ENCODE measurements at regions not wholly inside any gene's neighbourhood (a gene's known extent, or its start where the extent isn't known, plus 50 kb on each side); places are given as distances from the start of the nearest gene placed in this dataset.

GRCh38 chr3:61416618-61417017 lies 144.8 kb upstream of the PTPRG start:
- Histone ChIP-seq H4K20me1 (ENCODE audit: insufficient read depth, low read length) (no peaks in the 10 kb centered on the region), H3K79me2 (ENCODE audit: insufficient read depth, low read depth, low read length) (no peaks in the 10 kb centered on the region), H3K27ac (ENCODE audit: low read depth, low read length, poor library complexity, severe bottlenecking) (no peak overlapping the region), H3K4me1 (ENCODE audit: insufficient read depth, low read length, poor library complexity, severe bottlenecking) (no peaks in the 10 kb centered on the region), H2AFZ (ENCODE audit: low read length) (no peak overlapping the region), H3K9me2 (ENCODE audit: insufficient read depth, low read length) (no peaks in the 10 kb centered on the region), H3K4me2 (ENCODE audit: low read length) (no peak overlapping the region), H3K36me3 (ENCODE audit: insufficient read depth, low read length) (no peaks in the 10 kb centered on the region), H3K4me3 (ENCODE audit: low read depth, low read length, poor library complexity, severe bottlenecking) (no peak overlapping the region), H3K9me3 (ENCODE audit: low read length) (no peaks in the 10 kb centered on the region)
- ChIA-PET POLR2A (no interaction called here), CTCF (ENCODE audit: unreplicated experiment) (no interaction called here)
- BruUV-seq (replicated peaks) = no TSS peak
- intact Hi-C loops (cut with micrococcal nuclease; ENCODE audit: unreplicated experiment) = no loop called here
- TF ChIP-seq CTCF (conservative IDR thresholded peaks at IDR 0.05; ENCODE audit: low read length) (no peak), EZH2phosphoT487 (IDR thresholded peaks at IDR 0.05; ENCODE audit: borderline replicate concordance, low read depth, low read length) (no peak)
- no peak for DNase-seq (ENCODE audit: low spot score)

- no peaks in the 10 kb centered on the region for H3K36me3 ChIP-seq (ENCODE audit: insufficient read depth, low read length)
- no TSS peak for BruUV-seq (replicated peaks)
- no peak overlapping the region for H3K4me2 ChIP-seq (ENCODE audit: low read length)
- ChIA-PET CTCF (ENCODE audit: unreplicated experiment) (no interaction called here), POLR2A (no interaction called here)
- DNase-seq (ENCODE audit: low spot score) = no peak
- no peak for TF ChIP-seq CTCF (conservative IDR thresholded peaks at IDR 0.05; ENCODE audit: low read length)
- no peak for TF ChIP-seq EZH2phosphoT487 (IDR thresholded peaks at IDR 0.05; ENCODE audit: borderline replicate concordance, low read depth, low read length)
- no peaks in the 10 kb centered on the region for H3K79me2 ChIP-seq (ENCODE audit: insufficient read depth, low read depth, low read length)
- no peak overlapping the region for H3K27ac ChIP-seq (ENCODE audit: low read depth, low read length, poor library complexity, severe bottlenecking)
- no peak overlapping the region for H3K4me3 ChIP-seq (ENCODE audit: low read depth, low read length, poor library complexity, severe bottlenecking)
- H3K9me3 ChIP-seq (ENCODE audit: low read length) = no peaks in the 10 kb centered on the region
- H4K20me1 ChIP-seq (ENCODE audit: insufficient read depth, low read length) = no peaks in the 10 kb centered on the region
- H3K9me2 ChIP-seq (ENCODE audit: insufficient read depth, low read length) = no peaks in the 10 kb centered on the region
- intact Hi-C loops (cut with micrococcal nuclease; ENCODE audit: unreplicated experiment) = no loop called here
- H3K4me1 ChIP-seq (ENCODE audit: insufficient read depth, low read length, poor library complexity, severe bottlenecking) = no peaks in the 10 kb centered on the region
- no peak overlapping the region for H2AFZ ChIP-seq (ENCODE audit: low read length)
These were observed 144.0 kb upstream of the PTPRG start for GRCh38 chr3:61417352-61417751.

- Histone ChIP-seq H3K4me3 (ENCODE audit: low read depth, low read length, poor library complexity, severe bottlenecking) (no peak overlapping the region), H3K9me2 (ENCODE audit: insufficient read depth, low read length) (no peaks in the 10 kb centered on the region), H3K4me2 (ENCODE audit: low read length) (no peak overlapping the region), H3K36me3 (ENCODE audit: insufficient read depth, low read length) (no peaks in the 10 kb centered on the region), H2AFZ (ENCODE audit: low read length) (no peak overlapping the region), H3K4me1 (ENCODE audit: insufficient read depth, low read length, poor library complexity, severe bottlenecking) (no peaks in the 10 kb centered on the region), H3K27ac (ENCODE audit: low read depth, low read length, poor library complexity, severe bottlenecking) (no peak overlapping the region), H3K9me3 (ENCODE audit: low read length) (no peaks in the 10 kb centered on the region), H3K79me2 (ENCODE audit: insufficient read depth, low read depth, low read length) (no peaks in the 10 kb centered on the region), H4K20me1 (ENCODE audit: insufficient read depth, low read length) (no peaks in the 10 kb centered on the region)
- DNase-seq (ENCODE audit: low spot score) = no peak
- TF ChIP-seq EZH2phosphoT487 (IDR thresholded peaks at IDR 0.05; ENCODE audit: borderline replicate concordance, low read depth, low read length) = no peak
- no peak for TF ChIP-seq CTCF (conservative IDR thresholded peaks at IDR 0.05; ENCODE audit: low read length)
- no TSS peak for BruUV-seq (replicated peaks)
- CTCF ChIA-PET (ENCODE audit: unreplicated experiment) = no interaction called here
- POLR2A ChIA-PET = interaction anchor here (1.2 kb wide), 1 partner anchor 8 kb away, joined by 4 read pairs; no protein-coding TSS in a partner anchor
- intact Hi-C loops (cut with micrococcal nuclease; ENCODE audit: unreplicated experiment) = no loop called here
These were observed 141.1 kb upstream of the PTPRG start for GRCh38 chr3:61420136-61420759.
